B cell (primary cell): ENCODE measurements at regions not wholly inside any gene's neighbourhood (a gene's known extent, or its start where the extent isn't known, plus 50 kb on each side); places are given as distances from the start of the nearest gene placed in this dataset.

Source experiments
- ATAC-seq: fragments of 200-7000 bp; cut with Tn5 transposase; one replicate; pipeline ENCODE4 v1.10.0; 2021; ENCODE audit warnings: low read depth, mild to moderate bottlenecking, moderate number of reproducible peaks, moderate library complexity
- CTCF ChIA-PET: fragments of 350-600 bp; sonication (Branson Sonifier 250); formaldehyde crosslinking; loops from one replicate; lab custom pipeline; 2021; ENCODE audit warnings: antibody characterized with exemption, inconsistent platforms; lab: Charles Lee
- POLR2A ChIA-PET: fragments of 350-600 bp; sonication (Branson Sonifier 250); formaldehyde crosslinking; loops from one replicate; lab custom pipeline; 2021; ENCODE audit warnings: antibody characterized with exemption; lab: Charles Lee
- DNase-seq: peaks from one replicate; pipeline ENCODE4 v3.0.0; 2013
- H2AFZ ChIP-seq: 2 replicates; pipeline ENCODE4 v1.6.1; 2012; ENCODE audit warnings: mild to moderate bottlenecking, low read depth, low read length; ENCODE audit not compliant: insufficient read depth, poor library complexity, severe bottlenecking
- H3K27ac ChIP-seq, 2 donors: 1 replicate in 1 of 2; 2 replicates in 1 of 2; pipeline ENCODE4 v1.5.1; 2012 to 2013; ENCODE audit warnings: low read length in 2 of 2, mild to moderate bottlenecking in 2 of 2, moderate library complexity in 1 of 2
- H3K27me3 ChIP-seq, 4 experiments: fragments of 200-600 bp in 1 of 4; sonication (generic) in 1 of 4; replicated peaks in 1 of 4; 1 replicate in 2 of 4; 2 replicates in 2 of 4; pipeline versions ENCODE4 v1.6.1 to v1.7.0; 2013 to 2016; ENCODE audit warnings: low read length in 3 of 4, mild to moderate bottlenecking in 2 of 4, mixed read lengths in 1 of 4, moderate library complexity in 1 of 4; ENCODE audit not compliant: insufficient read depth in 4 of 4, control insufficient read depth in 3 of 4; ENCODE audit errors: control extremely low read depth in 1 of 4
- H3K36me3 ChIP-seq, 2 experiments: replicated peaks in 1 of 2; 1 replicate in 1 of 2; 2 replicates in 1 of 2; pipeline versions ENCODE4 v1.6.1 to v1.7.1; 2013; ENCODE audit warnings: low read length in 1 of 2; ENCODE audit not compliant: insufficient read depth in 2 of 2, control insufficient read depth in 1 of 2; ENCODE audit errors: control extremely low read depth in 1 of 2, extremely low read depth in 1 of 2
- H3K4me1 ChIP-seq, 2 donors: fragments of 200-600 bp in 1 of 2; sonication (generic) in 1 of 2; 1 replicate in 1 of 2; 2 replicates in 1 of 2; pipeline versions ENCODE4 v1.5.1 to v1.6.1; 2013 to 2017; ENCODE audit warnings: low read length in 2 of 2; ENCODE audit not compliant: control insufficient read depth in 2 of 2, insufficient read depth in 2 of 2
- H3K4me2 ChIP-seq: replicated peaks from 2 replicates; pipeline ENCODE3; 2012; ENCODE audit warnings: mild to moderate bottlenecking, low read depth, low read length; ENCODE audit not compliant: poor library complexity, severe bottlenecking
- H3K4me3 ChIP-seq, 5 experiments: fragments of 200-600 bp in 1 of 5; sonication (generic) in 1 of 5; 1 replicate in 3 of 5; 2 replicates in 2 of 5; pipeline versions ENCODE4 v1.5.1 to v1.7.0; 2011 to 2016; ENCODE audit warnings: low read length in 4 of 5, mild to moderate bottlenecking in 4 of 5, low read depth in 2 of 5, control low read depth in 1 of 5, moderate library complexity in 1 of 5; ENCODE audit not compliant: insufficient read depth in 1 of 5; ENCODE audit errors: control extremely low read depth in 1 of 5, extremely low read depth in 1 of 5
- H3K79me2 ChIP-seq: fragments of 200-600 bp; sonication (generic); one replicate; pipeline ENCODE4 v1.6.0; 2016; ENCODE audit warnings: low read length; ENCODE audit not compliant: control insufficient read depth, insufficient read depth
- H3K9ac ChIP-seq: fragments of 200-600 bp; sonication (generic); 2 replicates; pipeline ENCODE4 v1.6.1; 2017; ENCODE audit warnings: mild to moderate bottlenecking, low read length, moderate library complexity
- H3K9me3 ChIP-seq, 3 donors: one replicate each; pipeline versions ENCODE4 v1.6.1 to v1.7.1; 2013; ENCODE audit warnings: low read length in 2 of 3; ENCODE audit not compliant: control insufficient read depth in 2 of 3, insufficient read depth in 1 of 3; ENCODE audit errors: control extremely low read depth in 1 of 3
- H4K20me1 ChIP-seq: 2 replicates; pipeline ENCODE4 v1.6.0; 2012; ENCODE audit warnings: mild to moderate bottlenecking, low read length; ENCODE audit not compliant: insufficient read depth, control insufficient read depth, poor library complexity, severe bottlenecking
- H3K27ac Mint-ChIP-seq: one replicate; pipeline ENCODE4 v1.8.0; 2021; ENCODE audit warnings: mixed read lengths
- H3K27me3 Mint-ChIP-seq: one replicate; pipeline ENCODE4 v1.8.0; 2021; ENCODE audit warnings: mixed read lengths
- H3K4me1 Mint-ChIP-seq: one replicate; pipeline ENCODE4 v1.8.0; 2021; ENCODE audit warnings: mixed read lengths
- H3K4me3 Mint-ChIP-seq: one replicate; pipeline ENCODE4 v1.8.0; 2021; ENCODE audit warnings: mixed read lengths
- H3K9me3 Mint-ChIP-seq: one replicate; pipeline ENCODE4 v1.8.0; 2022; ENCODE audit warnings: mixed read lengths; ENCODE audit not compliant: insufficient read depth
- EZH2 ChIP-seq: IDR thresholded peaks from 2 replicates; pipeline ENCODE4 v1.6.1; 2012; ENCODE audit warnings: borderline replicate concordance, low read depth, mild to moderate bottlenecking, moderate library complexity, low read length; ENCODE audit not compliant: insufficient read depth, poor library complexity, severe bottlenecking
- whole genome bisulfite sequencing: methylation state at CpG from one replicate; pipeline ENCODE4 v1.1.5; 2013; ENCODE audit warnings: missing lambda C conversion rate; ENCODE audit not compliant: insufficient coverage; 5-methylcytosine and 5-hydroxymethylcytosine counted together
- intact Hi-C: fragments of 100-400 bp; cut with micrococcal nuclease; formaldehyde crosslinking; loops from one replicate; pipeline ENCODE4 v1.10.0; 2022
- TF ChIP-seq, protein P1 (sequence below): fragments of 200-600 bp; IDR thresholded peaks from one replicate; pipeline ENCODE4 v1.8.0; 2022; ENCODE audit warnings: antibody characterized with exemption, mild to moderate bottlenecking

DNA sequence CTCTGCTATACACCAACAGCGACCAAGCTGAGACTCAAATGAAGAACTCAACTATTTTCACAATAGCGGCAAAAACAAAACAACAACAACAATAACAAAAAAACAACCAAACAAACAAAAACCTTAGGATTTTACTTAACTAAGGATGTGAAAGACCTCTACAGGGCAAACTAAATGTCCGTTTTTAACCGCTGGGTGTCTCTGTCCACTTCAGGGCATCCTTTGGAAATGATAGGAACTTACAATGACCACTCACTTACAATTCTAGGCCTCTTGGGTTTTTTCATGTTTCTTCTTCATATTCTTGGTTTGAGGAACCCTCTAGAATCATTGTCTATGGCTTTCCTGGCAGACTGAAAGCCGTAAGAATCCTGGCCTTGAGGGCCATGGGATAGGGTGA, 134.0 kb upstream of the FAM78B start:
- peaks cover 10% of the 10 kb centered on the region for H3K27me3 Mint-ChIP-seq
- H3K4me1 ChIP-seq: no peaks in the 10 kb centered on the region
- H4K20me1 ChIP-seq: no peaks in the 10 kb centered on the region
- no peak overlapping the region for H3K9ac ChIP-seq
- no peak overlapping the region for H3K4me3 ChIP-seq
- no peak for DNase-seq
- no peak overlapping the region for H3K4me3 Mint-ChIP-seq
- no peak for TF ChIP-seq EZH2
- TF ChIP-seq, protein P1, sequence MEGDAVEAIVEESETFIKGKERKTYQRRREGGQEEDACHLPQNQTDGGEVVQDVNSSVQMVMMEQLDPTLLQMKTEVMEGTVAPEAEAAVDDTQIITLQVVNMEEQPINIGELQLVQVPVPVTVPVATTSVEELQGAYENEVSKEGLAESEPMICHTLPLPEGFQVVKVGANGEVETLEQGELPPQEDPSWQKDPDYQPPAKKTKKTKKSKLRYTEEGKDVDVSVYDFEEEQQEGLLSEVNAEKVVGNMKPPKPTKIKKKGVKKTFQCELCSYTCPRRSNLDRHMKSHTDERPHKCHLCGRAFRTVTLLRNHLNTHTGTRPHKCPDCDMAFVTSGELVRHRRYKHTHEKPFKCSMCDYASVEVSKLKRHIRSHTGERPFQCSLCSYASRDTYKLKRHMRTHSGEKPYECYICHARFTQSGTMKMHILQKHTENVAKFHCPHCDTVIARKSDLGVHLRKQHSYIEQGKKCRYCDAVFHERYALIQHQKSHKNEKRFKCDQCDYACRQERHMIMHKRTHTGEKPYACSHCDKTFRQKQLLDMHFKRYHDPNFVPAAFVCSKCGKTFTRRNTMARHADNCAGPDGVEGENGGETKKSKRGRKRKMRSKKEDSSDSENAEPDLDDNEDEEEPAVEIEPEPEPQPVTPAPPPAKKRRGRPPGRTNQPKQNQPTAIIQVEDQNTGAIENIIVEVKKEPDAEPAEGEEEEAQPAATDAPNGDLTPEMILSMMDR: no peak
- H3K27ac Mint-ChIP-seq: no peak overlapping the region
- ChIA-PET CTCF (no interaction called here), POLR2A (no interaction called here)
- no peaks in the 10 kb centered on the region for H3K9me3 ChIP-seq
- H2AFZ ChIP-seq: no peak overlapping the region
- intact Hi-C loops: no loop called here
- 85% methylated on average over 3 of the region's 5 CpGs for WGBS
- no peak for ATAC-seq
- H3K27me3 ChIP-seq: no peaks in the 10 kb centered on the region
- H3K4me1 Mint-ChIP-seq: no peaks in the 10 kb centered on the region
- no peaks in the 10 kb centered on the region for H3K36me3 ChIP-seq
- no peaks in the 10 kb centered on the region for H3K79me2 ChIP-seq
- H3K4me2 ChIP-seq: no peak overlapping the region
- H3K27ac ChIP-seq: no peak overlapping the region
- H3K9me3 Mint-ChIP-seq: peaks cover 1% of the 10 kb centered on the region

DNA sequence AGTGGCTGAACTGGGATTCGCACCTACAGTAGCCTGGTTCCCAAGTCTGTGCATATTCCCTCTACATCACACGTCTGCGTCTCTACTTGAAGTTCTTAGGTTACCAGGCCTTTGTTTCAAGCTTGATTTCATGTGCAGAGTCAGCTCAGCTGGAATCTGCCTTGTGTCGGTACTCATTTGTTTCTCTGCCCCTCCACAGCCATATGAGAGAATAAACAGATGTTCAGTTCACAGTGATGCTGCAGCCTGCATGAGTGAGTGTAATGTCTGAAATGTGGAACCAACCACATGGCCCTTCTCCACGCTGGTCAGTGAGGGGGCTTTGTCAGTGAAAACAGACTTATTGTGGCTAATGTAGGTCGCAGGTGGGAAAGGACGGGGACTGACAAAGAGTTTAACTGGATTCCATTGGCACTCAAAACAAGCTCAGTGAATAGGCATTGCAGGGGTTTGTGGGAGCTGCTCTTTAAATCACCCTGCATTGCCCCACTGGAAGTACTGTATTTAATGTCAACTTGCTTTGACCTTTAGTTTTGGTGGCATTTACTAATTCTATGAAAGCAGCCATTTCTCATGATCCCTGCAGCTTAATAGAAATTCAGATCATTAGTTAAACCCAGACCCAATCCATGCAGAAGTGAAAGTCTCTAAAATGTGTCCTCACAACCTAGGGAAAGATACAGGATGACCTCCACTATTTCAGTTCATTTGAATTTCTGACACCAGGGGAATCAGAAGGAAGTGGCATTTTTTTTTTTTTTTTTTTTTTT, 136.4 kb upstream of the FAM78B start:
- Histone ChIP-seq H3K27ac (no peak overlapping the region), H4K20me1 (no peaks in the 10 kb centered on the region), H3K9me3 (no peaks in the 10 kb centered on the region), H2AFZ (no peak overlapping the region), H3K9ac (no peak overlapping the region), H3K27me3 (no peaks in the 10 kb centered on the region), H3K4me3 (no peak overlapping the region), H3K36me3 (no peaks in the 10 kb centered on the region), H3K79me2 (no peaks in the 10 kb centered on the region), H3K4me2 (no peak overlapping the region), H3K4me1 (no peaks in the 10 kb centered on the region)
- intact Hi-C loops: no loop called here
- H3K27ac Mint-ChIP-seq: no peak overlapping the region
- 89% methylated on average over 6 of the region's 7 CpGs for WGBS
- ATAC-seq (no peak), DNase-seq (no peak)
- ChIA-PET POLR2A (no interaction called here), CTCF (no interaction called here)
- peaks cover 10% of the 10 kb centered on the region for H3K27me3 Mint-ChIP-seq
- H3K9me3 Mint-ChIP-seq: peaks cover 3% of the 10 kb centered on the region
- H3K4me1 Mint-ChIP-seq: no peaks in the 10 kb centered on the region
- no peak overlapping the region for H3K4me3 Mint-ChIP-seq
- no peak for TF ChIP-seq EZH2
- TF ChIP-seq, protein P1: no peak
